OCI-LY7 (cell line): ENCODE measurements at regions not wholly inside any gene's neighbourhood (a gene's known extent, or its start where the extent isn't known, plus 50 kb on each side); places are given as distances from the start of the nearest gene placed in this dataset.

ENCODE experiments used
- BruUV-seq: library from RNA; stranded (reverse); fragments of 400-500 nt; replicated peaks from 2 replicates; lab custom pipeline; 2021; lab: Mats Ljungman, UMichigan
- CTCF ChIA-PET: fragments of 300-600 bp; sonication (Branson Sonifier 250); formaldehyde crosslinking; loops from one replicate; lab custom pipeline; 2022; ENCODE audit warnings: antibody characterized with exemption; ENCODE audit not compliant: unreplicated experiment; lab: Charles Lee
- POLR2A ChIA-PET: fragments of 300-600 bp; sonication (Branson Sonifier 250); formaldehyde crosslinking; loops from one replicate; lab custom pipeline; 2022; ENCODE audit warnings: antibody characterized with exemption; lab: Charles Lee
- DNase-seq: peaks from one replicate; pipeline ENCODE4 v3.0.0-alpha.2; 2015; ENCODE audit warnings: low spot score
- H2AFZ ChIP-seq: fragments of 200-600 bp; sonication (generic), shearing (Covaris generic); 2 replicates; pipeline ENCODE4 v1.6.1; 2014; ENCODE audit warnings: mild to moderate bottlenecking, antibody characterized with exemption, low read length, moderate library complexity
- H3K27ac ChIP-seq: fragments of 200-600 bp; sonication (generic); 2 replicates; pipeline ENCODE4 v1.5.1; 2014; ENCODE audit warnings: mixed run types, low read depth, mild to moderate bottlenecking, moderate library complexity, low read length, inconsistent platforms; ENCODE audit not compliant: poor library complexity, severe bottlenecking
- H3K36me3 ChIP-seq: fragments of 200-600 bp; sonication (generic); 2 replicates; pipeline ENCODE4 v1.6.1; 2014; ENCODE audit warnings: mild to moderate bottlenecking, antibody characterized with exemption, low read length, moderate library complexity, mixed read lengths; ENCODE audit not compliant: insufficient read depth
- H3K4me1 ChIP-seq: fragments of 200-600 bp; sonication (generic); 2 replicates; pipeline ENCODE4 v1.5.1; 2014; ENCODE audit warnings: mild to moderate bottlenecking, low read length; ENCODE audit not compliant: insufficient read depth, poor library complexity, severe bottlenecking
- H3K4me2 ChIP-seq: fragments of 200-600 bp; sonication (generic); 2 replicates; pipeline ENCODE4 v1.6.1; 2014; ENCODE audit warnings: mild to moderate bottlenecking, low read length
- H3K4me3 ChIP-seq: fragments of 200-600 bp; sonication (generic); 2 replicates; pipeline ENCODE4 v1.5.1; 2014; ENCODE audit warnings: mild to moderate bottlenecking, low read depth, low read length; ENCODE audit not compliant: poor library complexity, severe bottlenecking
- H3K79me2 ChIP-seq: fragments of 200-600 bp; sonication (generic); 2 replicates; pipeline ENCODE4 v1.6.1; 2016; ENCODE audit warnings: low read depth, mild to moderate bottlenecking, low read length, moderate library complexity, mixed read lengths; ENCODE audit not compliant: insufficient read depth
- H3K9me2 ChIP-seq: fragments of 200-600 bp; sonication (generic); 2 replicates; pipeline ENCODE4 v1.6.1; 2016; ENCODE audit warnings: mild to moderate bottlenecking, low read length, mixed read lengths; ENCODE audit not compliant: insufficient read depth
- H3K9me3 ChIP-seq: fragments of 200-600 bp; sonication (generic); 2 replicates; pipeline ENCODE4 v1.6.1; 2014; ENCODE audit warnings: mild to moderate bottlenecking, mixed run types, low read length, mixed read lengths
- H4K20me1 ChIP-seq: fragments of 200-600 bp; sonication (generic); 2 replicates; pipeline ENCODE4 v1.6.1; 2014; ENCODE audit warnings: mild to moderate bottlenecking, antibody characterized with exemption, low read length, moderate library complexity, mixed read lengths; ENCODE audit not compliant: insufficient read depth
- CTCF ChIP-seq: fragments of 200-600 bp; sonication (generic); conservative IDR thresholded peaks from 2 replicates; pipeline ENCODE4 v1.5.1; 2014; ENCODE audit warnings: mild to moderate bottlenecking, antibody characterized with exemption, low read length, moderate library complexity, mixed read lengths
- EZH2phosphoT487 ChIP-seq: fragments of 200-600 bp; sonication (generic); IDR thresholded peaks from 2 replicates; pipeline ENCODE4 v1.6.1; 2018; ENCODE audit warnings: low read depth, borderline replicate concordance, mild to moderate bottlenecking, mixed run types, antibody characterized with exemption, low read length, moderate library complexity, mixed read lengths
- intact Hi-C: fragments of 100-400 bp; cut with micrococcal nuclease; formaldehyde crosslinking; loops from one replicate; pipeline ENCODE4 v1.10.0; 2022; ENCODE audit not compliant: unreplicated experiment

GRCh38 chr4:177696438-177696966, 254.3 kb upstream of the AGA start:
- Histone ChIP-seq H2AFZ (no peak overlapping the region), H3K9me3 (no peaks in the 10 kb centered on the region), H3K4me2 (no peak overlapping the region), H3K9me2 (no peaks in the 10 kb centered on the region), H3K79me2 (no peaks in the 10 kb centered on the region), H4K20me1 (no peaks in the 10 kb centered on the region), H3K4me1 (no peaks in the 10 kb centered on the region), H3K36me3 (no peaks in the 10 kb centered on the region), H3K4me3 (no peak overlapping the region), H3K27ac (no peak overlapping the region)
- no peak for DNase-seq
- POLR2A ChIA-PET = interaction anchor here (0.7 to 0.9 kb wide), 2 partner anchors 11 to 58 kb away, joined by 3 read pairs; no protein-coding TSS in a partner anchor
- CTCF ChIA-PET = no interaction called here
- TF ChIP-seq EZH2phosphoT487 (no peak), CTCF (no peak)
- intact Hi-C loops = no loop called here
- BruUV-seq = no TSS peak

DNA sequence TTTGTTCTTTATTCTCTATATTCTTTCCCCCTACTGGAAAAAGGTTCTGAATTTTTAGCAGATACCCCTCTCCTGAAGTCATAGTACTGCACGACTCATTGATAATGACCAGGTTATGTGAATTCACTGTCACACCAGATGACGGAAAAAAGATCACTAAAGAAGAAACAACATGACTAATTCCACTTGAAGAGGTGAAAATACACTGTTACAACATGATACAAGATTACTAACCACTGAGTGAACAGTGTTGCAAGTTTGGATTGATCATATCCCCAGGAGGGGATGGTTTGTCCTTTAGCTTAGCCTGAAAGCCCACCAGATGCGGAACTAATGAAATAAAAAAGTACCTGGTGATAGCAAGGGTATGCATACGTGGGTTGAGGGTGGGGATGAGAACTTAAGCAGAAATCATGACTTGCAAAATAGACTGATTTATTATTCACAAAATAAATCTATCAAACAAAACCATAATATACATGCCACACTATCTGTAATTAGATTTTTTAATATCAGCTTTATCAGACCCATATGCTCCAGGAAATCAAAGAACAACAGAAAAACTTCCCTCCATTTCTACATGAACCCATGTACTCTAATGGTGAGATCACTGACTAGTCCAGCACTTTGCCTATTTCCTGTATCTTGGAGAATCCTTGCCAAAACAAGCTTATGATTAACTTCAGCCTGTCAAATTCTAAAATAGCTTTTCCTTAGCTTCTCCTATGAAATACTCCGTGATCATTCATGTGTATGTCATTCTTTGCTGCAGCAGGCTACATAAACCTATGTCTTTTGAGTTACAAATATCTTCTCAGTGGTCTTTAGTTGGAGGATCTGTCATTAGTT, 257.4 kb upstream of the AGA start:
- CTCF ChIA-PET = no interaction called here
- POLR2A ChIA-PET = interaction anchor here (0.5 to 1.3 kb wide), 3 partner anchors 13 to 308 kb away, joined by 3 to 8 read pairs (median 3); no protein-coding TSS in a partner anchor
- H3K4me2 ChIP-seq = no peak overlapping the region
- no peak overlapping the region for H2AFZ ChIP-seq
- no peaks in the 10 kb centered on the region for H3K36me3 ChIP-seq
- no peak overlapping the region for H3K4me3 ChIP-seq
- BruUV-seq = no TSS peak
- H3K4me1 ChIP-seq = no peaks in the 10 kb centered on the region
- intact Hi-C loops = no loop called here
- H3K9me3 ChIP-seq = no peaks in the 10 kb centered on the region
- DNase-seq = no peak
- TF ChIP-seq CTCF (no peak), EZH2phosphoT487 (no peak)
- no peaks in the 10 kb centered on the region for H3K79me2 ChIP-seq
- no peak overlapping the region for H3K27ac ChIP-seq
- no peaks in the 10 kb centered on the region for H4K20me1 ChIP-seq
- no peaks in the 10 kb centered on the region for H3K9me2 ChIP-seq

DNA sequence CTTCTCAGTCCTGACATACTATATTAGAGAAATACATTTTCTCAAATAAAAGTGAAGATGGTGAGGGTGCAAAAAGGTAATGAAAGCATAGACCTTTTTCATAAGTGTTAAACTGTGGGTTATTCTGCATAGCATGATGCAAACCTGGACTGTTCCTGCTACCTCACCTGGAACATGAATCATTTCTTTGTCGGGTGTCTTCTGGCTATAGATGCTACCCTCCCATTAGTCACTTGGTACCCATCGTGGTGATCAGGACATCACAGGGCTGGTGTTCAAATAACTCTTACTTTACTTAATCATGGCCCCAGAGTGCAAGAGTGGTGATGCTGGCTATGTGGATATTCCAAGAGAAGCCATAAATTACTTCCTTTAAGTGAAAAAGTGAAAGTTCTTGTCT, 264.7 kb upstream of the AGA start:
- intact Hi-C loops = no loop called here

More for the DNA sequence above, 264.7 kb upstream of the AGA start:
- CTCF ChIA-PET = no interaction called here
- POLR2A ChIA-PET = interaction anchor here (1.1 kb wide), 1 partner anchor 11 kb away, joined by 3 read pairs; no protein-coding TSS in a partner anchor
- TF ChIP-seq CTCF (no peak), EZH2phosphoT487 (no peak)
- Histone ChIP-seq H3K9me3 (no peaks in the 10 kb centered on the region), H4K20me1 (no peaks in the 10 kb centered on the region), H3K79me2 (no peaks in the 10 kb centered on the region), H3K4me1 (no peaks in the 10 kb centered on the region), H2AFZ (no peak overlapping the region), H3K4me3 (no peak overlapping the region), H3K9me2 (no peaks in the 10 kb centered on the region), H3K27ac (no peak overlapping the region), H3K4me2 (no peak overlapping the region), H3K36me3 (no peaks in the 10 kb centered on the region)
- no TSS peak for BruUV-seq
- DNase-seq = no peak
